Left lung (tissue), 4 donors: ENCODE measurements at regions not wholly inside any gene's neighbourhood (a gene's known extent, or its start where the extent isn't known, plus 50 kb on each side); places are given as distances from the start of the nearest gene placed in this dataset.
"Not testable (repeated sequence)": the region's sequence is repeated elsewhere in the genome, so short reads cannot be mapped to it uniquely, and the experiment has no call there.

Experiments
- ATAC-seq: fragments of 200-7000 bp; cut with Tn5 transposase; one replicate; pipeline ENCODE4 v1.9.1; 2020; ENCODE audit warnings: moderate library complexity
- DNase-seq, 4 donors: peaks; one replicate each; pipeline ENCODE4 v3.0.0-alpha.2; 2013 to 2020
- H3K27ac ChIP-seq, 2 donors: fragments of 200-600 bp; sonication (generic) in 1 of 2; one replicate each; pipeline versions ENCODE4 v1.5.0 to v1.8.0; 2020 to 2021
- H3K27me3 ChIP-seq, 2 donors: fragments of 200-600 bp; sonication (generic) in 1 of 2; one replicate each; pipeline versions ENCODE4 v1.5.0 to v1.8.0; 2020 to 2021
- H3K36me3 ChIP-seq, 2 donors: fragments of 200-600 bp; sonication (generic) in 1 of 2; one replicate each; pipeline versions ENCODE4 v1.5.0 to v1.8.0; 2020 to 2021
- H3K4me1 ChIP-seq, 2 donors: fragments of 200-600 bp; one replicate each; pipeline ENCODE4 v1.8.0; 2021
- H3K4me3 ChIP-seq, 2 donors: fragments of 200-600 bp; sonication (generic) in 1 of 2; one replicate each; pipeline versions ENCODE4 v1.5.0 to v1.8.0; 2020 to 2021; ENCODE audit warnings: mild to moderate bottlenecking in 1 of 2
- H3K9me3 ChIP-seq, 2 donors: fragments of 200-600 bp; sonication (generic) in 1 of 2; one replicate each; pipeline versions ENCODE4 v1.5.0 to v1.8.0; 2020 to 2021
- intact Hi-C, 2 donors: fragments of 100-400 bp; cut with DNase I; formaldehyde crosslinking; loops; one replicate each; pipeline versions ENCODE4 v1.11.2 to v1.14.2; 2022
- TF ChIP-seq, protein P1 (sequence below), 2 donors: fragments of 200-600 bp; sonication (generic) in 1 of 2; IDR thresholded peaks; one replicate each; pipeline versions ENCODE4 v1.5.0 to v1.8.0; 2021; ENCODE audit warnings: antibody characterized with exemption in 2 of 2
- donor health status: DM: no; HTN: yes; CAD: no.
- donor health status: DM: no; HTN: no; CAD: no.

DNA sequence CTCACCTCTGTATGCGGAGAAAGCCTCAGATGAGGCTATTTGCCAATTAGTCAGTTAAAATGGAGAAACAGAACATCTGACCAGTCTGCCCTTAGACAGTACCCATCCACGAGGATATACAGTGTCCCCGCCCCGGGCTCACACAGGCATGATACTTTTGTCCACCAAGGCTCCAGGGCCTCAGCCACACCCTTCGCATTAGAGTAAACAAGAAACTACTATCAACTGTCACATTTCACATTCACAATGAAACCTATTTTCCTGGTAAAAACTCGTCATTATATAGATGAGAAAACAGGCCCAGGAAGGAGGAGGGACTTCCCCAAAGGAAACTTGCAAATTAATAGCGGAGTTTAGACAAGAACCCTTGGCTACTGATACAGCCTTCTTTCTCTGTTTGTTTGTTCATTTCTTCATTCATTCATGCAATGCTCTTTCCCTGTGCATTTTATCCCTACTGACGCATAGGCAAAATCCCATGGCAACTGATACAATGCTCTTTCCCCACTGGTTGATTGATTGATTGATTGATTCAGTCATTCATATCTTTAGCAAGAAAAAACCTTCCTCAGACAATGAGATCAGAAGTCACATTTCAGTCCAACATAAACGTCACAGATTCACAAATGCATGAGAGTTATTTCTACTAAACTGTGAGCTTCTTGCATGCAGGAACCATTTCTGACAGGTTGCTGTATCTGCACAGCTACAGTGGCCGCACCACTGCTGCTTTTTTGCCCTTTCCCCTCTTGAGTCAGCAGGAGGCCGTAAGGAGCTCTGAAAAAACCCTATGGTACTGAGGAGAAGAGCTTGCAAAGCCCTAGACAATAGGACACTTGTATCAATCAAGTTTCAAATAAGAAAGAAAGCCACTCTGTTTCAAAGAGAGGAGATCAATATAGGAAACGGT, 777.1 kb downstream of the RNF144A start:
- Histone ChIP-seq H3K9me3 (no peaks in the 10 kb centered on the region), H3K36me3 (no peaks in the 10 kb centered on the region), H3K27ac (no peak overlapping the region), H3K4me3 (no peak overlapping the region), H3K27me3 (no peaks in the 10 kb centered on the region), H3K4me1 (no peaks in the 10 kb centered on the region)
- TF ChIP-seq, protein P1, sequence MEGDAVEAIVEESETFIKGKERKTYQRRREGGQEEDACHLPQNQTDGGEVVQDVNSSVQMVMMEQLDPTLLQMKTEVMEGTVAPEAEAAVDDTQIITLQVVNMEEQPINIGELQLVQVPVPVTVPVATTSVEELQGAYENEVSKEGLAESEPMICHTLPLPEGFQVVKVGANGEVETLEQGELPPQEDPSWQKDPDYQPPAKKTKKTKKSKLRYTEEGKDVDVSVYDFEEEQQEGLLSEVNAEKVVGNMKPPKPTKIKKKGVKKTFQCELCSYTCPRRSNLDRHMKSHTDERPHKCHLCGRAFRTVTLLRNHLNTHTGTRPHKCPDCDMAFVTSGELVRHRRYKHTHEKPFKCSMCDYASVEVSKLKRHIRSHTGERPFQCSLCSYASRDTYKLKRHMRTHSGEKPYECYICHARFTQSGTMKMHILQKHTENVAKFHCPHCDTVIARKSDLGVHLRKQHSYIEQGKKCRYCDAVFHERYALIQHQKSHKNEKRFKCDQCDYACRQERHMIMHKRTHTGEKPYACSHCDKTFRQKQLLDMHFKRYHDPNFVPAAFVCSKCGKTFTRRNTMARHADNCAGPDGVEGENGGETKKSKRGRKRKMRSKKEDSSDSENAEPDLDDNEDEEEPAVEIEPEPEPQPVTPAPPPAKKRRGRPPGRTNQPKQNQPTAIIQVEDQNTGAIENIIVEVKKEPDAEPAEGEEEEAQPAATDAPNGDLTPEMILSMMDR (IDR thresholded peaks at IDR 0.05): no peak
- intact Hi-C loops: no loop called here
- ATAC-seq (no peak), DNase-seq (no peak)

DNA sequence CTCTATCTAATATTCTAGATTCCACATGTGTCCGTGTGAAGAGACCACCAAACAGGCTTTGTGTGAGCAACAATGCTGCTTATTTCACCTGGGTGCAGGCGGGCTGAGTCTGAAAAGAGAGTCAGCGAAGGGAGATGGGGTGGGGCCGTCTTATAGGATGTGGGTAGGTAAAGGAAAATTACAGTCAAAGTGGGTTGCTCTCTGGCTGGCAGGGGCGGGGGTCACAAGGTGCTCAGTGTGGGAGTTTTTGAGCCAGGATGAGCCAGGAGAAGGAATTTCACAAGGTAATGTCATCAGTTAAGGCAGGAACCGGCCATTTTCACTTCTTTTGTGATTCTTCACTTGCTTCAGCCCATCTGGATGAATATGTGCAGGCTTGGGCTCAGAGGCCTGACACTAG, 779.3 kb downstream of the RNF144A start:
- DNase-seq, H3K27ac ChIP-seq, H3K9me3 ChIP-seq, ATAC-seq, H3K27me3 ChIP-seq, H3K36me3 ChIP-seq, H3K4me1 ChIP-seq, intact Hi-C loops, H3K4me3 ChIP-seq: not testable (repeated sequence)

DNA sequence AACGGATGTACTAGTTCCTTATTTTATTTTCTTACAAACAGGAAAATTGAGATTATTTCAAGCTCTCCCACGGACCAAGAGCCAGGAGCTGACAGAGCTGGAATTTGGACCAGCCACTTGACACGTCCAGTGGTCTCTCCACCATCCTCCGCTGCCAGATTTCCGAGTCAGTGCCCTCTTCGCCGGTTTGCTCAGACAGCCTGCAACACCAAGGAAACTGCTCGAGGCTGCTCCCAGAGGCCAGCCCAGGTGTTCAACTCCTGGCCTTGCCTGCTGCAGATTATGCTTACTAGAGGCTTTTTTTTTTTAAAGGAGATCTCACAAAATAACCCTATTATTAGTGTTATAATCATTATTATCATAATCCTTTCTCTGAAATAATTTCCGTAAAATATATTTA, 779.8 kb downstream of the RNF144A start:
- H3K36me3 ChIP-seq: no peaks in the 10 kb centered on the region
- intact Hi-C loops: no loop called here
- no peak overlapping the region for H3K27ac ChIP-seq
- H3K9me3 ChIP-seq: no peaks in the 10 kb centered on the region
- no peak overlapping the region for H3K4me3 ChIP-seq
- no peak for ATAC-seq
- H3K4me1 ChIP-seq: no peaks in the 10 kb centered on the region
- H3K27me3 ChIP-seq: no peaks in the 10 kb centered on the region
- TF ChIP-seq, protein P1 (IDR thresholded peaks at IDR 0.05): no peak
- DNase-seq: no peak

DNA sequence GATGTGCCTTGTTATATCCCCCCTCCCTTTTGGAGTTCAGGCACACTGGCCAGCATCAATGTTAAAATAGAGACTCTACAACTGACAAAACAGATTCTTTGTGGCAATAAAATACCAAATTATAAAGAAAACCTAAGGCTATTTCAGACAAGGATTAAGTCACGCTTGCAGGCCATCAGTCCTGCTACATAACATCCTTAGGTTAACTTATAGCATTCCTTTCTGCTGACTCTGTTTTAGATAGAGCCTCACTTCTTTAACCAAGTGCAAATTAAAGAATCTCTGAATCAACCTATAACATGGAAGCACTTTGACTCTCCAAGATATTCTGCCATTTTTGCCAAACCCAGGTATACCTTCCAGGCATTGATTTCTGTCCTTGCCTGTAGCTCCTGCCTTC, 784.6 kb downstream of the RNF144A start:
- DNase-seq: no peak

DNA sequence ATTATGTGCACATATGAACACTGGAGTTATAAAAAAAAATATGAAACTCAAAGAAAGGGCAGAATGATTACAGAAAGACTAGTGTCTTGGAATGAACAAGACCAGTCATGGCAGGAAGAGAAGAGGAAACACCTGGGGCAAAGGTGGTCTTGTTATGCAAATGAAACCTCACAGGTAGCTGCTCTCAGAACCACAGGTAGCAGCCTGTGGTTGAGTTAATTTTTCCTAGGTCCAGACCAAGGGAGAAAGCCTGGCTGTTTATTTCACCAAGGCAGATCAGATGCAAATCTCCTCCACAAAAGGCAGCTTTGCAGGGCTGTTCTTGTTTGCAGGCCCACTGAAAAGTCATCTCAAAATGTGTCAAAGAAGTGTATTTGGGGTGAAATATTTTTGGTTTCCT, 785.8 kb downstream of the RNF144A start:
- no peaks in the 10 kb centered on the region for H3K4me1 ChIP-seq
- intact Hi-C loops: no loop called here
- H3K4me3 ChIP-seq: no peak overlapping the region
- H3K27ac ChIP-seq: no peak overlapping the region
- TF ChIP-seq, protein P1 (IDR thresholded peaks at IDR 0.05): no peak
- H3K9me3 ChIP-seq: no peaks in the 10 kb centered on the region
- no peaks in the 10 kb centered on the region for H3K27me3 ChIP-seq
- DNase-seq (no peak), ATAC-seq (no peak)
- no peaks in the 10 kb centered on the region for H3K36me3 ChIP-seq

More for the DNA sequence above, 784.6 kb downstream of the RNF144A start:
- Histone ChIP-seq H3K4me3 (no peak overlapping the region), H3K4me1 (no peaks in the 10 kb centered on the region), H3K36me3 (no peaks in the 10 kb centered on the region), H3K27ac (no peak overlapping the region), H3K9me3 (no peaks in the 10 kb centered on the region), H3K27me3 (no peaks in the 10 kb centered on the region)
- no peak for ATAC-seq
- intact Hi-C loops: no loop called here
- TF ChIP-seq, protein P1 (IDR thresholded peaks at IDR 0.05): no peak
